ENCODE measurements at regions not wholly inside any gene's neighbourhood (a gene's known extent, or its start where the extent isn't known, plus 50 kb on each side); places are given as distances from the start of the nearest gene placed in this dataset.

- Histone ChIP-seq H3K4me3 (no peak overlapping the region), H3K27ac (no peak overlapping the region), H3K36me3 (no peaks in the 10 kb centered on the region), H3K4me1 (no peaks in the 10 kb centered on the region), H3K9me3 (no peaks in the 10 kb centered on the region), H3K27me3 (no peaks in the 10 kb centered on the region)
- 74 to 82% methylated on average over 5 of the region's 5 CpGs for WGBS, 2 donors
- TF ChIP-seq POLR2A (IDR thresholded peaks at IDR 0.05) (no peak), EP300 (IDR thresholded peaks at IDR 0.05) (no peak)
- TF ChIP-seq, protein P1, sequence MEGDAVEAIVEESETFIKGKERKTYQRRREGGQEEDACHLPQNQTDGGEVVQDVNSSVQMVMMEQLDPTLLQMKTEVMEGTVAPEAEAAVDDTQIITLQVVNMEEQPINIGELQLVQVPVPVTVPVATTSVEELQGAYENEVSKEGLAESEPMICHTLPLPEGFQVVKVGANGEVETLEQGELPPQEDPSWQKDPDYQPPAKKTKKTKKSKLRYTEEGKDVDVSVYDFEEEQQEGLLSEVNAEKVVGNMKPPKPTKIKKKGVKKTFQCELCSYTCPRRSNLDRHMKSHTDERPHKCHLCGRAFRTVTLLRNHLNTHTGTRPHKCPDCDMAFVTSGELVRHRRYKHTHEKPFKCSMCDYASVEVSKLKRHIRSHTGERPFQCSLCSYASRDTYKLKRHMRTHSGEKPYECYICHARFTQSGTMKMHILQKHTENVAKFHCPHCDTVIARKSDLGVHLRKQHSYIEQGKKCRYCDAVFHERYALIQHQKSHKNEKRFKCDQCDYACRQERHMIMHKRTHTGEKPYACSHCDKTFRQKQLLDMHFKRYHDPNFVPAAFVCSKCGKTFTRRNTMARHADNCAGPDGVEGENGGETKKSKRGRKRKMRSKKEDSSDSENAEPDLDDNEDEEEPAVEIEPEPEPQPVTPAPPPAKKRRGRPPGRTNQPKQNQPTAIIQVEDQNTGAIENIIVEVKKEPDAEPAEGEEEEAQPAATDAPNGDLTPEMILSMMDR (IDR thresholded peaks at IDR 0.05): no peak
- no peak for DNase-seq (ENCODE audit: low spot score in 2 of 2)
Observed at GRCh38 chr16:73414638-73415037, 366.7 kb upstream of the ZFHX3 start.

- Histone ChIP-seq H3K4me3 (no peak overlapping the region), H3K9me3 (no peaks in the 10 kb centered on the region), H3K36me3 (no peaks in the 10 kb centered on the region), H3K27me3 (no peaks in the 10 kb centered on the region), H3K27ac (no peak overlapping the region), H3K4me1 (no peaks in the 10 kb centered on the region)
- WGBS, 2 donors: 95 to 96% methylated on average over 1 of the region's 1 CpG
- no peak for DNase-seq (ENCODE audit: low spot score in 2 of 2)
- TF ChIP-seq, protein P1 (IDR thresholded peaks at IDR 0.05): no peak
- no peak for TF ChIP-seq POLR2A (IDR thresholded peaks at IDR 0.05)
- no peak for TF ChIP-seq EP300 (IDR thresholded peaks at IDR 0.05)
Observed at GRCh38 chr16:73413830-73414190, 365.9 kb upstream of the ZFHX3 start.

DNA sequence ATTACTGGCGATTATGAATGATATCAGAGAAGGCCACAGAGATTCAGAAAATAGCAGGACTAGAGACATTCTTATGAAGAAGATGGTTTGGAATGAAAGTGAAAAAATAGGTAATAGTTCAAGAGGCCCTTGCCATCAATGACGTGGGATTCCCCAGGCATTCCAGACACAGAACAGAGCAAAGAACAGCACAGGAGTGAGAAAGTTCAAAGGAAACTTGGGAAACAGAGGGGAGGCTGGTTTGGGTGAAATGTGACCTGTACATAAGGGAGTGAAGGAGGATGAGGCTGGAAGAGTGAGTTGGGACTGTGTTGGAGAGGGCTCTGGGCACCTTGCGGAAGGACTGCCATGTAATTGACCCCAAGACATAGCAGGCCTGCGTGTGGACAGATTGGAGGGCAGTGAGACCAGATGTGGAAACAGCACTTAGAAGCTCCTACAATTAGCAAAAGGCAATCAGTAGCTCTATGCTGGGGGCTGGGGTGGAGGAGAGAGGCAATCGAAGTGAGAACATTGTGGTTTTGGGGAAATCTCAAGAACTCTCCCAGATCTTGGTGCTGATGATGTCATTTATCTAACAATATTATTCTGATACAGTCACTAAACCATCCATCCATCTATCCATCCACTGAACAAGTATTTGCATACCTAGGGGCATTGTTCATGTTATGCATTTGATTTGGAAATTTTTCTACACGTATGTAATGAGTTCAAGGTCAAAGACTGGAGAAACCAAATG is 365.3 kb upstream of the ZFHX3 start:
- 79 to 81% methylated on average over 6 of the region's 6 CpGs for WGBS, 2 donors
- DNase-seq (ENCODE audit: low spot score in 2 of 2): no peak
- H3K27ac ChIP-seq: no peak overlapping the region
- no peaks in the 10 kb centered on the region for H3K9me3 ChIP-seq
- H3K27me3 ChIP-seq: no peaks in the 10 kb centered on the region
- TF ChIP-seq, protein P1 (IDR thresholded peaks at IDR 0.05): no peak
- no peak for TF ChIP-seq POLR2A (IDR thresholded peaks at IDR 0.05)
- TF ChIP-seq EP300 (IDR thresholded peaks at IDR 0.05): no peak
- no peak overlapping the region for H3K4me3 ChIP-seq
- H3K4me1 ChIP-seq: no peaks in the 10 kb centered on the region
- no peaks in the 10 kb centered on the region for H3K36me3 ChIP-seq

GRCh38 chr16:73412416-73412815 is 364.5 kb upstream of the ZFHX3 start:
- WGBS, 2 donors: 76 to 79% methylated on average over 7 of the region's 7 CpGs
- DNase-seq (ENCODE audit: low spot score in 2 of 2): no peak
- no peaks in the 10 kb centered on the region for H3K36me3 ChIP-seq
- TF ChIP-seq EP300 (IDR thresholded peaks at IDR 0.05): no peak
- no peak for TF ChIP-seq POLR2A (IDR thresholded peaks at IDR 0.05)
- no peaks in the 10 kb centered on the region for H3K27me3 ChIP-seq
- H3K9me3 ChIP-seq: no peaks in the 10 kb centered on the region
- H3K4me1 ChIP-seq: no peaks in the 10 kb centered on the region
- no peak overlapping the region for H3K27ac ChIP-seq
- no peak overlapping the region for H3K4me3 ChIP-seq

- Histone ChIP-seq H3K9me3 (no peaks in the 10 kb centered on the region), H3K4me3 (no peak overlapping the region), H3K27ac (no peak overlapping the region), H3K4me1 (no peaks in the 10 kb centered on the region), H3K36me3 (no peaks in the 10 kb centered on the region), H3K27me3 (no peaks in the 10 kb centered on the region)
- 83 to 93% methylated on average over 6 of the region's 6 CpGs for WGBS, 2 donors
- no peak for DNase-seq (ENCODE audit: low spot score in 2 of 2)
- TF ChIP-seq, protein P1 (IDR thresholded peaks at IDR 0.05): no peak
- TF ChIP-seq POLR2A (IDR thresholded peaks at IDR 0.05) (no peak), EP300 (IDR thresholded peaks at IDR 0.05) (no peak)
Observed at GRCh38 chr16:73408716-73409115, 360.8 kb upstream of the ZFHX3 start.

Measured in tibial nerve (tissue), 4 donors.